MM.1S (cell line): ENCODE measurements at regions not wholly inside any gene's neighbourhood (a gene's known extent, or its start where the extent isn't known, plus 50 kb on each side); places are given as distances from the start of the nearest gene placed in this dataset.

ENCODE experiments used
- DNase-seq: peaks from one replicate; pipeline ENCODE4 v3.0.0-alpha.2; 2015
- H2AFZ ChIP-seq: fragments of 300-600 bp; sonication (generic); 2 replicates; pipeline ENCODE4 v1.6.0; 2016; ENCODE audit warnings: antibody characterized with exemption, low read length
- H3F3A ChIP-seq: fragments of 300-600 bp; sonication (generic); 2 replicates; pipeline ENCODE4 v1.6.1; 2016; ENCODE audit warnings: mild to moderate bottlenecking, antibody characterized with exemption, low read length, moderate library complexity, mixed read lengths; ENCODE audit not compliant: insufficient read depth
- H3K27ac ChIP-seq: fragments of 300-600 bp; sonication (generic); 2 replicates; pipeline ENCODE4 v1.5.1; 2016; ENCODE audit warnings: mild to moderate bottlenecking, low read length
- H3K27me3 ChIP-seq: fragments of 300-600 bp; sonication (generic); replicated peaks from 2 replicates; pipeline ENCODE4 v1.6.0; 2016; ENCODE audit warnings: low read length; ENCODE audit not compliant: insufficient read depth
- H3K36me3 ChIP-seq: fragments of 300-600 bp; sonication (generic); replicated peaks from 2 replicates; pipeline ENCODE4 v1.6.1; 2016; ENCODE audit warnings: mild to moderate bottlenecking, low read length, mixed read lengths; ENCODE audit not compliant: insufficient read depth
- H3K4me1 ChIP-seq: fragments of 300-600 bp; sonication (generic); 2 replicates; pipeline ENCODE4 v1.6.1; 2016; ENCODE audit warnings: low read length, mixed read lengths
- H3K4me2 ChIP-seq: fragments of 300-600 bp; sonication (generic); 2 replicates; pipeline ENCODE4 v1.6.0; 2016; ENCODE audit warnings: low read depth, low read length
- H3K4me3 ChIP-seq: fragments of 300-600 bp; sonication (generic); 2 replicates; pipeline ENCODE4 v1.5.1; 2016; ENCODE audit warnings: low read length, mixed read lengths
- H3K79me2 ChIP-seq: fragments of 300-600 bp; sonication (generic); 2 replicates; pipeline ENCODE4 v1.6.1; 2016; ENCODE audit warnings: mixed run types, low read length, mixed read lengths
- H3K9ac ChIP-seq: fragments of 300-600 bp; sonication (generic); 2 replicates; pipeline ENCODE4 v1.6.1; 2016; ENCODE audit warnings: low read length, mixed read lengths
- H3K9me2 ChIP-seq: fragments of 300-600 bp; sonication (generic); replicated peaks from 2 replicates; pipeline ENCODE4 v1.6.1; 2016; ENCODE audit warnings: mild to moderate bottlenecking, low read length, mixed read lengths; ENCODE audit not compliant: insufficient read depth
- H3K9me3 ChIP-seq: fragments of 300-600 bp; sonication (generic); replicated peaks from 2 replicates; pipeline ENCODE4 v1.6.1; 2016; ENCODE audit warnings: mild to moderate bottlenecking, low read length, mixed read lengths; ENCODE audit not compliant: insufficient read depth
- H4K20me1 ChIP-seq: fragments of 300-600 bp; sonication (generic); 2 replicates; pipeline ENCODE4 v1.6.1; 2016; ENCODE audit warnings: mild to moderate bottlenecking, low read length, moderate library complexity, mixed read lengths; ENCODE audit not compliant: insufficient read depth
- CTCF ChIP-seq: fragments of 300-600 bp; sonication (generic); IDR thresholded peaks from 2 replicates; pipeline ENCODE4 v1.5.1; 2016; ENCODE audit warnings: antibody characterized with exemption, low read length, mixed read lengths
- EZH2 ChIP-seq: fragments of 300-600 bp; sonication (generic); optimal IDR thresholded peaks from 2 replicates; pipeline ENCODE3; 2017; ENCODE audit warnings: low read depth, mild to moderate bottlenecking, antibody characterized with exemption, low read length, mixed read lengths
- EZH2phosphoT487 ChIP-seq: fragments of 300-600 bp; sonication (generic); IDR thresholded peaks from 2 replicates; pipeline ENCODE4 v1.6.1; 2018; ENCODE audit warnings: antibody characterized with exemption, low read length

- Histone ChIP-seq H4K20me1 (no peaks in the 10 kb centered on the region), H3K36me3 (no peaks in the 10 kb centered on the region), H3K27ac (no peak overlapping the region), H3K9ac (no peak overlapping the region), H3K9me2 (no peaks in the 10 kb centered on the region), H3F3A (no peaks in the 10 kb centered on the region), H3K9me3 (no peaks in the 10 kb centered on the region), H3K79me2 (no peaks in the 10 kb centered on the region), H3K4me2 (no peak overlapping the region), H2AFZ (no peak overlapping the region), H3K27me3 (no peaks in the 10 kb centered on the region), H3K4me1 (no peaks in the 10 kb centered on the region), H3K4me3 (no peak overlapping the region)
- TF ChIP-seq EZH2phosphoT487 (no peak), CTCF (no peak)
- DNase-seq, result no peak
Measured at GRCh38 chr11:109342261-109342660, 79.7 kb upstream of the C11orf87 start.

GRCh38 chr11:109343242-109343641 is 78.7 kb upstream of the C11orf87 start:
- H3K9ac ChIP-seq, result no peak overlapping the region
- H3K9me3 ChIP-seq, result no peaks in the 10 kb centered on the region
- H3K4me1 ChIP-seq, result no peaks in the 10 kb centered on the region
- no peaks in the 10 kb centered on the region for H3K79me2 ChIP-seq
- no peaks in the 10 kb centered on the region for H3K36me3 ChIP-seq
- H3K4me2 ChIP-seq, result no peak overlapping the region
- H4K20me1 ChIP-seq, result no peaks in the 10 kb centered on the region
- no peak overlapping the region for H2AFZ ChIP-seq
- no peaks in the 10 kb centered on the region for H3K9me2 ChIP-seq
- DNase-seq, result no peak
- H3K27ac ChIP-seq, result no peak overlapping the region
- no peak overlapping the region for H3K4me3 ChIP-seq
- H3F3A ChIP-seq, result no peaks in the 10 kb centered on the region
- no peak for TF ChIP-seq CTCF
- no peak for TF ChIP-seq EZH2
- TF ChIP-seq EZH2phosphoT487, result no peak
- H3K27me3 ChIP-seq, result no peaks in the 10 kb centered on the region

GRCh38 chr11:109347304-109347703 is 74.7 kb upstream of the C11orf87 start:
- no peaks in the 10 kb centered on the region for H3K4me1 ChIP-seq
- no peak overlapping the region for H3K27ac ChIP-seq
- H4K20me1 ChIP-seq, result no peaks in the 10 kb centered on the region
- H3K9me2 ChIP-seq, result no peaks in the 10 kb centered on the region
- no peak overlapping the region for H2AFZ ChIP-seq
- DNase-seq, result no peak
- H3K4me2 ChIP-seq, result no peak overlapping the region
- no peaks in the 10 kb centered on the region for H3K9me3 ChIP-seq
- no peak for TF ChIP-seq EZH2phosphoT487
- no peak for TF ChIP-seq EZH2
- no peak for TF ChIP-seq CTCF
- H3K9ac ChIP-seq, result no peak overlapping the region
- no peaks in the 10 kb centered on the region for H3K36me3 ChIP-seq
- H3F3A ChIP-seq, result no peaks in the 10 kb centered on the region
- H3K79me2 ChIP-seq, result no peaks in the 10 kb centered on the region
- no peaks in the 10 kb centered on the region for H3K27me3 ChIP-seq
- H3K4me3 ChIP-seq, result no peak overlapping the region
